GM10248 (cell line): ENCODE measurements at regions not wholly inside any gene's neighbourhood (a gene's known extent, or its start where the extent isn't known, plus 50 kb on each side); places are given as distances from the start of the nearest gene placed in this dataset.

Experiments
- CTCF ChIA-PET: fragments of 300-600 bp; sonication (Branson Sonifier 250); formaldehyde crosslinking; extraction: SDS; loops from one replicate; lab custom pipeline; 2021; ENCODE audit warnings: antibody characterized with exemption; lab: Yijun Ruan, JAX
- POLR2A ChIA-PET: fragments of 350-650 bp; sonication (Branson Sonifier 250); formaldehyde crosslinking; extraction: SDS; loops from one replicate; lab custom pipeline; 2020; ENCODE audit warnings: antibody characterized with exemption; lab: Yijun Ruan, JAX
- DNase-seq: peaks from one replicate; pipeline ENCODE4 v3.0.0; 2012; ENCODE audit errors: extremely low spot score
- CTCF ChIP-seq: IDR thresholded peaks from 2 replicates; pipeline ENCODE4 v1.5.1; 2012; ENCODE audit warnings: mild to moderate bottlenecking, low read depth; ENCODE audit errors: extremely low read depth, missing control alignments, control extremely low read depth

- DNase-seq: no peak
- CTCF ChIA-PET: interaction anchor here (1.2 kb wide), 1 partner anchor 13 kb away, joined by 4 read pairs; no protein-coding TSS in a partner anchor
- no peak for TF ChIP-seq CTCF
- POLR2A ChIA-PET: no interaction called here
Observed at GRCh38 chr20:10920396-10920795, 246.6 kb upstream of the JAG1 start.

GRCh38 chr20:10921491-10922010 lies 247.8 kb upstream of the JAG1 start:
- DNase-seq: no peak
- CTCF ChIA-PET: no interaction called here
- POLR2A ChIA-PET: no interaction called here
- TF ChIP-seq CTCF: no peak

DNA sequence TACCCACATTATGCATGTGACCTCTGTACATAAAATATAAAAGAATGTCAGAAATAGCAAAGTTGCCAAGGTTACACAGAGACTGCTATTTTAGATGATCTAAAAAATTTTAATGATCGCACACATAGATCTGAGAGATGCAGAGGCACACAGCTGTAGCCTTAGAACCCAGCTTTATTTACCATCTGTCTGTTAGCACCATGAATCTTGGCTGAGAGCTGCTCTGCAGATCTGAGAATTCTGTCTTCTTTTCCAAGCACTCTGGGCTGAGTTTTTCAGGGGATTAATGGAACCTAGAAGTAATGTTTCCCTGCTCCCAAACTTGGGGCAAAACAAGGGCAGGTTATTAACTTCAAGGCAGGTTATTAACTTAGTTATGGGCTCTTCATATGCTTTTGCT lies 248.7 kb upstream of the JAG1 start:
- TF ChIP-seq CTCF: no peak
- no peak for DNase-seq
- CTCF ChIA-PET: no interaction called here
- POLR2A ChIA-PET: no interaction called here

- CTCF ChIA-PET: no interaction called here
- no peak for DNase-seq
- TF ChIP-seq CTCF: no peak
- POLR2A ChIA-PET: no interaction called here
Observed at GRCh38 chr20:10922941-10923340, 249.1 kb upstream of the JAG1 start.

DNA sequence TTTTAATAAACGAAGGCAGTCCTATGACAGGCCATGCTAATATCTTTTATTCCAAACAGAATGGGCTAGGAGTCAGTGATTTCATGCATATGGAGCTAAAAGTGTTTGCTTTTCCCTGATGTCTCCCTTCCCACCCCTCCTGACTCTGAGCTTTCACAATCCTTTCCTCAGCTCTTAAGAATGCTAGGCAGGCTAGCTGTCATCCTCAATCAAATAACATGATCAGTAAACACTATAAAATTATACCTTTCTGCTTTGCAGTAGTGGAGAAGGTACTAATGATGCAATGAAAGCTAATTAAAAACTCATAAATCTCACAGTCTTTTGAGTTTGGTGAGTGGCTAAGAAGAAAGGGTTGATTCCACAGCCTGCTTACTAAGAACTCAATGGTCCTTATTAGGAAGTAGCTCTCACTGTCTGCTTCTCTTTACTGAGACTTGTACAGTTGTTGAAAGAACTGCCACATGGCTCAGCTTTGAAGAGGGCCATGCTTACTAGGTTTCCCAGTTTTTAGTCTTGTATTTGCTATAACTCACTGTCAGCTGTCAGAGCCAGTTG lies 250.9 kb upstream of the JAG1 start:
- ChIA-PET POLR2A (no interaction called here), CTCF (interaction anchor here (1.2 kb wide), 1 partner anchor 372 kb away, joined by 3 read pairs; no protein-coding TSS in a partner anchor)
- TF ChIP-seq CTCF: no peak
- DNase-seq: no peak

GRCh38 chr20:10925767-10926166 lies 252.0 kb upstream of the JAG1 start:
- TF ChIP-seq CTCF: no peak
- ChIA-PET POLR2A (no interaction called here), CTCF (interaction anchor here (1.2 kb wide), 1 partner anchor 373 kb away, joined by 3 read pairs; no protein-coding TSS in a partner anchor)
- DNase-seq: no peak

- no peak for TF ChIP-seq CTCF
- CTCF ChIA-PET: no interaction called here
- POLR2A ChIA-PET: no interaction called here
- no peak for DNase-seq
Observed at GRCh38 chr20:10927011-10927583, 253.3 kb upstream of the JAG1 start.
